Activated B cell treated with CpG ODN at 0.5 μM for 24 hours (primary cell): ENCODE measurements at regions not wholly inside any gene's neighbourhood (a gene's known extent, or its start where the extent isn't known, plus 50 kb on each side); places are given as distances from the start of the nearest gene placed in this dataset.

Experiments used
- ATAC-seq: fragments of 200-7000 bp; cut with Tn5 transposase; one replicate; pipeline ENCODE4 v1.10.0; 2021; ENCODE audit warnings: low read depth, mild to moderate bottlenecking, moderate library complexity
- CTCF ChIA-PET: fragments of 350-600 bp; sonication (Branson Sonifier 250); formaldehyde crosslinking; loops from one replicate; lab custom pipeline; 2021; ENCODE audit warnings: antibody characterized with exemption; lab: Charles Lee
- POLR2A ChIA-PET: fragments of 350-600 bp; sonication (Branson Sonifier 250); formaldehyde crosslinking; loops from one replicate; lab custom pipeline; 2021; ENCODE audit warnings: antibody characterized with exemption; lab: Charles Lee
- DNase-seq: peaks from one replicate; pipeline ENCODE4 v3.0.0; 2022
- H3K27ac Mint-ChIP-seq: one replicate; pipeline ENCODE4 v1.8.0; 2020; ENCODE audit warnings: mixed read lengths
- H3K27me3 Mint-ChIP-seq: one replicate; pipeline ENCODE4 v1.8.0; 2021; ENCODE audit warnings: mixed read lengths
- H3K36me3 Mint-ChIP-seq: one replicate; pipeline ENCODE4 v1.8.0; 2021; ENCODE audit warnings: low read depth, mixed read lengths
- H3K4me1 Mint-ChIP-seq: one replicate; pipeline ENCODE4 v1.8.0; 2021; ENCODE audit warnings: mixed read lengths
- H3K4me3 Mint-ChIP-seq: one replicate; pipeline ENCODE4 v1.8.0; 2020; ENCODE audit warnings: mild to moderate bottlenecking, mixed read lengths
- H3K9me3 Mint-ChIP-seq: one replicate; pipeline ENCODE4 v1.8.0; 2020; ENCODE audit warnings: mixed read lengths
- intact Hi-C: fragments of 100-400 bp; cut with micrococcal nuclease; formaldehyde crosslinking; loops from one replicate; pipeline ENCODE4 v1.15.1; 2024
- TF ChIP-seq, protein P1 (sequence below): fragments of 200-600 bp; IDR thresholded peaks from one replicate; pipeline ENCODE4 v1.8.0; 2022; ENCODE audit warnings: antibody characterized with exemption, mild to moderate bottlenecking

DNA sequence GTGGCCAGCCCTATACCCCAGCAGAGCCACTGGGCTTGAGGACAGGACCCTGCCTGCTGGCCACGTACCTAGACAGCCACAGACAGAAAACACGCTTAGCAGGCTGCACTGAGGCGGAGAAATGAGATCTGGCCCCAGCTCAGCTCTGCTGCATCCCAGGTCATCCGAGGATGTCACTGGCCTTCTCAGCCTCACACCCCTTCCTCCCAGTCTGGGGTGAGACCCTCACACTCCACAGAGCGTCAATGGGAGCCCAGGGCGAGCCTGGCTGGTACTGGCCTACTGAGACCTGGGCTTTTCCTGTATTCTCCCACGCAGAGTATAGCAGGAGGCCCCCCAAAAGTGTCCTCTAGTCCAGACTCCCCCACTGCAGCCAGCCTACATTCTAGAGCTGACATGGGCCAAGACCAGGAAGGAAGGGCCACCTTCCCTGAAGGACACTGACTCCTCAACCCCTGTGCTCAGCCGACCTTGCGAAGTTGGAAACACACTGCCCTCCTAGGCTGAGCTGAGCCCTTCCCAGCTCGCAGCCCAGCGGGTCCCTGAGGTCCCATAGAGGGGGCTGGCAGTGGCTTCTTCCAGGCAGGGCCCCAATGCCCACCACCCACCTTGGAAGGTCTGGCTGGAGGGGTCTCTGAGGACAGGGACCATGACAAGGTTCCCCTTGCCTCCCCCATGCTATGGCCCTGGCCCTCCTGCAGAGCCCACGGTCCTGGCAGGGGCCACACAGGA is 65.9 kb upstream of the LINC01488 start:
- Mint-ChIP-seq H3K27ac (no peak overlapping the region), H3K36me3 (no peaks in the 10 kb centered on the region), H3K9me3 (peaks cover 4% of the 10 kb centered on the region), H3K27me3 (peaks cover 12% of the 10 kb centered on the region), H3K4me1 (no peaks in the 10 kb centered on the region), H3K4me3 (no peak overlapping the region)
- no peak for ATAC-seq
- no peak for DNase-seq
- TF ChIP-seq, protein P1, sequence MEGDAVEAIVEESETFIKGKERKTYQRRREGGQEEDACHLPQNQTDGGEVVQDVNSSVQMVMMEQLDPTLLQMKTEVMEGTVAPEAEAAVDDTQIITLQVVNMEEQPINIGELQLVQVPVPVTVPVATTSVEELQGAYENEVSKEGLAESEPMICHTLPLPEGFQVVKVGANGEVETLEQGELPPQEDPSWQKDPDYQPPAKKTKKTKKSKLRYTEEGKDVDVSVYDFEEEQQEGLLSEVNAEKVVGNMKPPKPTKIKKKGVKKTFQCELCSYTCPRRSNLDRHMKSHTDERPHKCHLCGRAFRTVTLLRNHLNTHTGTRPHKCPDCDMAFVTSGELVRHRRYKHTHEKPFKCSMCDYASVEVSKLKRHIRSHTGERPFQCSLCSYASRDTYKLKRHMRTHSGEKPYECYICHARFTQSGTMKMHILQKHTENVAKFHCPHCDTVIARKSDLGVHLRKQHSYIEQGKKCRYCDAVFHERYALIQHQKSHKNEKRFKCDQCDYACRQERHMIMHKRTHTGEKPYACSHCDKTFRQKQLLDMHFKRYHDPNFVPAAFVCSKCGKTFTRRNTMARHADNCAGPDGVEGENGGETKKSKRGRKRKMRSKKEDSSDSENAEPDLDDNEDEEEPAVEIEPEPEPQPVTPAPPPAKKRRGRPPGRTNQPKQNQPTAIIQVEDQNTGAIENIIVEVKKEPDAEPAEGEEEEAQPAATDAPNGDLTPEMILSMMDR = no peak
- ChIA-PET POLR2A (no interaction called here), CTCF (no interaction called here)
- intact Hi-C loops = no loop called here

DNA sequence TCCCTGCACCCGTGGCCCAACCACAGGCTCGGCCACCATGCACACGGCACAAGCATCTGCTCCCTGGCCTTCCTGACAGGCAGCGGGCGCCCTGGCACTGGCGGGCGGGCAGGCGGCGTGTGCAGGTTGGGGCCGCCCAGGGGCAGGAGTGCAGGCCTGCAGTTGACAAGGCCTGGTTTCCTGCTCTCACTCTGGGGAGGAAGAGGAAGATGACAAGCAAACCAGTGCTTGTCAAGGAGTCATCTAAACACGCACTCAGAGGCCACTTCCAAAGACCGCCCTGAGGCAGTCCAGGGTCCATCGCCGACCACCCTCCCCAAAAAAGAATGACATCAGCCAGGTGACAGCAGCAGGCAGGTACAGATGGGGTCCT is 65.3 kb upstream of the LINC01488 start:
- peaks cover 10% of the 10 kb centered on the region for H3K27me3 Mint-ChIP-seq
- ChIA-PET POLR2A (no interaction called here), CTCF (no interaction called here)
- H3K36me3 Mint-ChIP-seq = no peaks in the 10 kb centered on the region
- no peak overlapping the region for H3K27ac Mint-ChIP-seq
- TF ChIP-seq, protein P1 = no peak
- peaks cover 4% of the 10 kb centered on the region for H3K9me3 Mint-ChIP-seq
- H3K4me1 Mint-ChIP-seq = no peaks in the 10 kb centered on the region
- DNase-seq (no peak), ATAC-seq (no peak)
- H3K4me3 Mint-ChIP-seq = no peak overlapping the region
- intact Hi-C loops = no loop called here

DNA sequence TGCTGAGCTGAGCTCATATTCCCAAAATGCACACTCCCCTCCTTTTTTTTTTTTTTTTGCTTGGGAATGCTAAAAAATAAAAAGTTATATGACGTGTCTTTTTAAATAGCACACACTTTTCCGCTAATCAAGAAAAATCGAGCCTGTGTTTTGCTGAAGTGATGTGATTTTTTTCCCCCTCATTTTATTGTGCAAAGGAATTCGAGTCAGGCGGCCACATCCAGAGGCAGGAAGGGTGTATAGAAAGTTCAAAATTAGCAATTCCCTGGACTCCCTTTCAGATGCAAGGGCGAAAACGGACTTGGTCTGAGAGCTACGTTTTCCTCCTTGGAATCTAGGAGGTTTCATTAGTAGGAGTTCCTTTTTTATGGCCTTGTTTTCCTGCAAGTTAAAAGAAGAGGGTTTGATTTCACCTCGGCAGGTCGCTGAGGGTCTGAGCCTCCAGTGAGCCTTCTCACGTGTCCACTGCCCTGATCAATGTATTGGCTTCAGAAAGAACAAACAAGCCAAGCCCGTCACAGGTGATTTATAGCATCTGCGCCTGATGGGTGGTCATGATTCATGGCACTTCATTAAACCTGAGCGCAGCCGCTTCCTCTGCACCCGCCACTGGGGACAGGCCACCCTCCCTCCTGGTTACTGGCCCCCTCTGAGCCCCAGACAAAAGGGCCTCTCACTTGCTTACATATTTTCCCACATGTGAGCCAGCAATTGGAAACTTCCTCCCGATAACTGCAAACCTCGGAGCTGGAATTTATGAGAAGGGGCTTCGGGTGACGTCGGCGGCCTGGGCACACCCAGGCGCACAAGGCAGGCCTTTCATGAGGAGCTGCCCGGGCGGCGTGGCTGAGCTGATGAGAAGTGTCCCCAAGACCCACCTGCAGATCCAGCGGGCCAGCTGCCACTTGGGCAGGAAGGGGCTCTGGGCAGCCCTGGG is 64.4 kb upstream of the LINC01488 start:
- ChIA-PET POLR2A (no interaction called here), CTCF (no interaction called here)
- DNase-seq (no peak), ATAC-seq (no peak)
- TF ChIP-seq, protein P1 = no peak
- intact Hi-C loops = no loop called here
- Mint-ChIP-seq H3K9me3 (peaks cover 4% of the 10 kb centered on the region), H3K27ac (no peak overlapping the region), H3K4me1 (no peaks in the 10 kb centered on the region), H3K4me3 (no peak overlapping the region), H3K27me3 (peaks cover 10% of the 10 kb centered on the region), H3K36me3 (no peaks in the 10 kb centered on the region)

DNA sequence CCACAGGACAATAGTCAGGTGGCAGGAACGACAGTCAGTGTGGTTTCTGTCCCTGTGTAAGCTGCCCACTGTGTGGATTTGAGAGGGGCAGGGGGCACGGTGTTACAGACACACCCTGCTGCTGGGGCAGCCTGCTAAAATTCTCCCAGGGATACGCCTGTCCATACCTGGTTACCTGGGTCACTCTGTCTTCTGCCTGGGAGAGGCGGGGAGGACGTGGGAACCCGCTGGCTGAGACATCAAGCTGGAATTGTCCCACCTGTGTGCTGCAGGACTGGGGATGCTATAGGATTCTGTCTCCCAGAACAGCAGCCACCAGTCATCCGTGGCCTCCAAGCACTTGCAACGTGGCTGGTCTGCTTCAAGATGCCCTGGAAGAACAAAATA is 63.8 kb upstream of the LINC01488 start:
- intact Hi-C loops = no loop called here
- ChIA-PET CTCF (no interaction called here), POLR2A (no interaction called here)
- Mint-ChIP-seq H3K9me3 (peaks cover 4% of the 10 kb centered on the region), H3K36me3 (no peaks in the 10 kb centered on the region), H3K4me1 (no peaks in the 10 kb centered on the region), H3K4me3 (no peak overlapping the region), H3K27ac (no peak overlapping the region), H3K27me3 (peaks cover 11% of the 10 kb centered on the region)
- DNase-seq = no peak
- ATAC-seq = no peak
- TF ChIP-seq, protein P1 = no peak

DNA sequence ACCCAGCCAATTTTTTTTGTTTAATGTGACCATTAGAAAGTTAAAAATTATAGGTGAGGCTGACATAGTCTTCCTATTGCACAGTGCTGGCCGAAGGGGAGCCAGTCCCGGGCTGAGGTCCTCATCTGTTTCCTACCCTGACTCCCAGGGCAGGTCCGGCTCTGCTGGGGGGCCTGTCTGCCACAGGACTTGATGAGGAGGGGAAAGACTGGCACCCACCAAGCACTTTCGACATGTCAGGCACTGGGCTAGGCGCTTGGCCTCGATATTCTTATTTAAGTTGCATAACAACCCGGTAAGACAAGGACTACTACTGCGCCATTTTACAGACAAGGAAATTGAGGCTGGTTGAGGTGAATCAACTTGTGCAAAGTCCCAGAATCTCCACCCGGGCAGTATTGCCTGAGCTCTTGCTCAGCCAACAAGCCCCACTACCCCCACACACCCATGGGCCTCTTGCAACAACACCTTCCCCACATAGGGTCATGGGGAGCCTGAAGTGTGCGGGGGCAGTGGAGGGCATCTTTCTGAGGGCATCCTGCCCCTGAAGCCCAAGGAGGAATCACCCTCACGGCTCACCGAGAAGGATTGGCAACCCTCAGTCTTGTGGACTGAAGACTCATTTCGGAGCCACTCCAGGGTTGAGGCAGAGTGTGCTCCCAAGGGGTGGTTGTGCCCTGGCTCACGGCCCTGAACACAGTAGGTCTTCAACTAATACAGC is 62.7 kb upstream of the LINC01488 start:
- Mint-ChIP-seq H3K27me3 (peaks cover 12% of the 10 kb centered on the region), H3K9me3 (peaks cover 4% of the 10 kb centered on the region), H3K27ac (no peak overlapping the region), H3K4me3 (no peak overlapping the region), H3K36me3 (no peaks in the 10 kb centered on the region), H3K4me1 (no peaks in the 10 kb centered on the region)
- TF ChIP-seq, protein P1 = no peak
- CTCF ChIA-PET = no interaction called here
- POLR2A ChIA-PET = no interaction called here
- intact Hi-C loops = no loop called here
- DNase-seq = no peak
- ATAC-seq = no peak
